ENCODE measurements at regions not wholly inside any gene's neighbourhood (a gene's known extent, or its start where the extent isn't known, plus 50 kb on each side); places are given as distances from the start of the nearest gene placed in this dataset.

- Histone ChIP-seq H3K9me3 (no peaks in the 10 kb centered on the region), H3K27ac (no peak overlapping the region), H3K4me1 (no peaks in the 10 kb centered on the region), H3K4me3 (no peak overlapping the region), H3K36me3 (no peaks in the 10 kb centered on the region), H3K27me3 (no peaks in the 10 kb centered on the region)
- intact Hi-C loops (cut with DNase I) = no loop called here
- WGBS (ENCODE audit: insufficient coverage, low coverage, low lambda C conversion rate, missing lambda C conversion rate) = 0% methylated on average over 1 of the region's 1 CpG
- DNase-seq (no peak), ATAC-seq (no peak)
- TF ChIP-seq CTCF (IDR thresholded peaks at IDR 0.05) (no peak), POLR2A (IDR thresholded peaks at IDR 0.05) (no peak)
Measured at GRCh38 chr1:227459977-227460376, 103.4 kb upstream of the ZNF678 start.

DNA sequence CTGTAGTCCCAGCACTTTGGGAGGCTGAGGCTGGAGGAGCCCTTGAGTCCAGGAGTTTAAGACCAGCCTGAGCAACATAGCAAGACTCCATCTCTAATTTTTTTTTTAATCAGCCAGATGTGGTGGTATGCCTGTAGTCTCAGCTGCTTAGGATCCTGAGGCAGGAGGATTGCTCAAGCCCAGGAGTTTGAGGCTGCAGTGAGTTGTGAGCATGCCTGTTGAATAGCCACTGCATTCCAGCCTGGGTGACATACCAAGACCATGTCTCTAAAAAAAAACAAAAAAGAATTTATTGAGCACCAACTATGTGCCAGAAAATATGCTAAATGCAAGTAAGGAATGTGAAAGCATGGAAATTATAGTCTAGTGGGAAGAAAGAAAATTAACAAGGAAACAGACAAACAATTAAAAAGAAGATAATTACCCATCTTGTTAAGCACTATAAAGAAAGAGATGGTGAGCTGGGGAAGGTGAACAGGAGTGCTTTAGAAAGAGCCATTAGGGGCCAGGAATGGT is 104.0 kb upstream of the ZNF678 start:
- DNase-seq (no peak), ATAC-seq (no peak)
- Histone ChIP-seq H3K36me3 (no peaks in the 10 kb centered on the region), H3K27me3 (no peaks in the 10 kb centered on the region), H3K27ac (no peak overlapping the region), H3K9me3 (no peaks in the 10 kb centered on the region), H3K4me3 (no peak overlapping the region), H3K4me1 (no peaks in the 10 kb centered on the region)
- intact Hi-C loops (cut with DNase I) = no loop called here
- TF ChIP-seq CTCF (IDR thresholded peaks at IDR 0.05) (no peak), POLR2A (IDR thresholded peaks at IDR 0.05) (no peak)

DNA sequence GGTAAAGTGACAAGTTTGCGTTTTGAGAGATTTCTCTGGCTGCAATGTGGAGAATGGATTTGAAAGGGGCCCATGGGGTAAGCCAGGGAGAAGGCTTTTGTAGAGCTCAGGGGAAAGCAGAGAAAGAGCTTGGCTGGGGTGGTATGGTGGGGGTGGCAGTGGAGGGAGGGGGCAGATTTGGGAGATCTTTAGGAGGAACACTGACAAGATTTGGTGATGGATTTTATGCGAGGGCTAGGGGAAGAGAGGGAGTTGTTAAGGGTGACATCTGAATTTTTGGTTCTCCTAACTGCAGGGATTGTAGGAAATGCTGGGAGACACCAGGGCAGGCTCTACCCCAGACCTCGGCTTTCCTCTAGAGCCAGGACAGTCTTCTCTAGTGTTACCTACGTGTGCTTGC is 108.7 kb upstream of the ZNF678 start:
- WGBS (ENCODE audit: insufficient coverage, low coverage, low lambda C conversion rate, missing lambda C conversion rate) = 55% methylated on average over 3 of the region's 4 CpGs
- Histone ChIP-seq H3K4me1 (no peaks in the 10 kb centered on the region), H3K27ac (no peak overlapping the region), H3K36me3 (no peaks in the 10 kb centered on the region), H3K27me3 (no peaks in the 10 kb centered on the region), H3K9me3 (no peaks in the 10 kb centered on the region), H3K4me3 (no peak overlapping the region)
- intact Hi-C loops (cut with DNase I) = no loop called here
- ATAC-seq (no peak), DNase-seq (no peak)
- TF ChIP-seq CTCF (IDR thresholded peaks at IDR 0.05) = no peak
- TF ChIP-seq POLR2A (IDR thresholded peaks at IDR 0.05) = no peak

DNA sequence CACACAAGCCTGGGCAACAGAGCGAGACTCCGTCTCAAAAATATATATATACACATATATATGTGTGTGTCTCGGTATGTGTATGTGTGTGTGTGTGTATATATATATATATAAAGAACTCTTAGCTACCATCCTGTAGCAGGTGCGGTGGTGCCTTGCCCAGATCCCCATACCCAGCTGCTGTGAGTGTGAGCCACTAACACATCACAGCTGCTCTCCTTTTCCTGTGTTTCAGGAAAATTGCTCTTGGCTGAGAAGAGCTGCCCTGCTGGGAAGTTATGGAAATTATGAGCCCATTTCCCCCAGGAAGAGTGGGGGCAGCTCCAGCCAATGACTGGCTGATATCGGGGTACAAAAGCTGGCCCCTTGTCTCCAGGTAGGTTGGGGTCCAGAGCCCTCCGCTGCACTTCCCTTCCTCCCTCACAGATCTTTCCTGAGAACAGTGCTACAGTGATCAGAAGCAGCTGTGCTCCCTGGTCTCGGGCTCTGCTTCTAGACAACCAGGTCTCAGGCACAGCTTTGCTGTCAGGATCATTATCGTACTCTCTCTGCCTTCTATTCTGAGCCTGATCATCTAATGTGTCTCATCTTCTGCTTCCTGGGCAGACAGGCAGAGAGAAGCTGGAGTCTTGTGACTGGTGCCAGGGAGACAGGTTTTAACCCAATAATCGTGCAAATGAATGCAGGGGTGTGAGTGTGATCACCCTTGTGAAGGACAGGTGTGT is 109.6 kb upstream of the ZNF678 start:
- no peaks in the 10 kb centered on the region for H3K27me3 ChIP-seq
- no peak overlapping the region for H3K4me3 ChIP-seq
- H3K4me1 ChIP-seq = no peaks in the 10 kb centered on the region
- 70% methylated on average over 3 of the region's 9 CpGs for WGBS (ENCODE audit: insufficient coverage, low coverage, low lambda C conversion rate, missing lambda C conversion rate)
- no peaks in the 10 kb centered on the region for H3K36me3 ChIP-seq
- no peak for ATAC-seq
- DNase-seq = no peak
- no peak for TF ChIP-seq POLR2A (IDR thresholded peaks at IDR 0.05)
- no peak for TF ChIP-seq CTCF (IDR thresholded peaks at IDR 0.05)
- no peak overlapping the region for H3K27ac ChIP-seq
- no peaks in the 10 kb centered on the region for H3K9me3 ChIP-seq
- intact Hi-C loops (cut with DNase I) = no loop called here

DNA sequence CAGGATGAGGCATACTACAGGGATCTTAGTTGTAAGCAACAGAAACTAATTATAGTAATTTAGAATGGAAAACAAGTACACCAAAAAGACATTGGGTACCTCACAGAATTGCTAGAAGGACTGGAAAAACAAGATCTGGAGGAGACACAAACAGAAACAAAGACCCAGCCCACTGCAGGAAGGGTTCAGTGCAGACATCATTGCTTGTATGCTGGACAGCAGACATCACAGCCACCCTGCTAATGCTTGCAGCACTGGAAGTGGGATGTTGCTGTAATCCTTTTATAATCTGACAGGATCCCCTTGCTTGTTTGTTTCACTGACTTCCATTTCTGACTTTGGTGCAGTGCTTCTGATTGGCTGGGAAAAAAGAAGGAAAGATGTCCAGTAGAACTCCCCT is 111.4 kb upstream of the ZNF678 start:
- Histone ChIP-seq H3K9me3 (no peaks in the 10 kb centered on the region), H3K27ac (no peak overlapping the region), H3K4me1 (no peaks in the 10 kb centered on the region), H3K36me3 (no peaks in the 10 kb centered on the region), H3K27me3 (no peaks in the 10 kb centered on the region), H3K4me3 (no peak overlapping the region)
- ATAC-seq = no peak
- TF ChIP-seq POLR2A (IDR thresholded peaks at IDR 0.05) = no peak
- intact Hi-C loops (cut with DNase I) = no loop called here
- no peak for DNase-seq
